GM12878 (cell line): ENCODE measurements at regions not wholly inside any gene's neighbourhood (a gene's known extent, or its start where the extent isn't known, plus 50 kb on each side); places are given as distances from the start of the nearest gene placed in this dataset.

Experiments
- CHD4 ChIP-seq: fragments of 200-600 bp; sonication (generic); IDR thresholded peaks from 2 replicates; pipeline ENCODE4 v1.6.1; 2016; ENCODE audit warnings: mild to moderate bottlenecking
- CTCF ChIP-seq, 3 experiments: IDR thresholded peaks in 2 of 3; conservative IDR thresholded peaks in 1 of 3; 2 replicates each; pipeline ENCODE4 v1.5.1; 2011; ENCODE audit warnings: low read depth in 3 of 3, low read length in 3 of 3, mild to moderate bottlenecking in 3 of 3, control low read depth in 2 of 3, moderate library complexity in 2 of 3, inconsistent platforms in 1 of 3, mixed read lengths in 1 of 3; ENCODE audit not compliant: control insufficient read depth in 2 of 3, insufficient read depth in 1 of 3; ENCODE audit errors: extremely low read depth in 1 of 3
- EP300 ChIP-seq, 2 experiments: fragments of 150-350 bp in 1 of 2; IDR thresholded peaks; 2 replicates each; pipeline ENCODE4 v1.6.1; 2011 to 2012; ENCODE audit warnings: low read depth in 2 of 2, low read length in 2 of 2, borderline replicate concordance in 1 of 2, improper control_type of control experiment in 1 of 2, inconsistent platforms in 1 of 2; ENCODE audit not compliant: control insufficient read depth in 1 of 2
- EZH2 ChIP-seq: IDR thresholded peaks from 2 replicates; pipeline ENCODE4 v1.6.1; 2012; ENCODE audit warnings: low read depth, mild to moderate bottlenecking, control low read depth, inconsistent platforms, low read length, borderline replicate concordance; ENCODE audit not compliant: control insufficient read depth
- HDAC6 ChIP-seq: fragments of 200-600 bp; sonication (generic); IDR thresholded peaks from one replicate; pipeline ENCODE4 v1.8.0; 2017; ENCODE audit warnings: antibody characterized with exemption; ENCODE audit not compliant: unreplicated experiment
- IRF3 ChIP-seq: fragments of 450-650 bp; IDR thresholded peaks from 2 replicates; pipeline ENCODE4 v1.6.1; 2014; ENCODE audit warnings: mild to moderate bottlenecking
- NFIC ChIP-seq: IDR thresholded peaks from 2 replicates; pipeline ENCODE4 v1.6.1; 2012; ENCODE audit warnings: low read depth, mild to moderate bottlenecking, inconsistent platforms, low read length, moderate library complexity
- POLR2A ChIP-seq: IDR thresholded peaks from 2 replicates; pipeline ENCODE4 v1.6.1; 2011; ENCODE audit warnings: low read depth, mild to moderate bottlenecking, low read length
- SP1 ChIP-seq: IDR thresholded peaks from one replicate; pipeline ENCODE4 v1.6.1; 2011; ENCODE audit warnings: low read depth, low read length
- SRF ChIP-seq, 2 experiments: IDR thresholded peaks; 2 replicates each; pipeline ENCODE4 v1.6.1; 2011; ENCODE audit warnings: low read depth in 2 of 2, low read length in 2 of 2, mild to moderate bottlenecking in 1 of 2, moderate library complexity in 1 of 2
- TCF12 ChIP-seq: IDR thresholded peaks from 2 replicates; pipeline ENCODE4 v1.6.1; 2011; ENCODE audit warnings: low read depth, mild to moderate bottlenecking, low read length
- ZNF274 ChIP-seq: IDR thresholded peaks from one replicate; pipeline ENCODE4 v1.8.0; 2011; ENCODE audit not compliant: insufficient read length, insufficient read depth
- ZNF384 ChIP-seq: IDR thresholded peaks from 2 replicates; pipeline ENCODE4 v1.6.1; 2012; ENCODE audit warnings: low read depth, mild to moderate bottlenecking, low read length, improper control_type of control experiment, borderline replicate concordance

- TF ChIP-seq ZNF274 (no peak), TCF12 (no peak), EZH2 (no peak), POLR2A (no peak), CTCF (IDR thresholded peaks at IDR 0.05 in 2 of 3, conservative IDR thresholded peaks at IDR 0.05 in 1 of 3; ENCODE audit: control insufficient read depth in 2 of 3, extremely low read depth in 1 of 3, insufficient read depth in 1 of 3, low read depth in 3 of 3, low read length in 3 of 3) (no peak), EP300 (IDR thresholded peaks at IDR 0.05; ENCODE audit: borderline replicate concordance in 1 of 2, control insufficient read depth in 1 of 2, low read depth in 2 of 2, low read length in 2 of 2) (no peak), ZNF384 (no peak), NFIC (no peak), HDAC6 (no peak), SRF (IDR thresholded peaks at IDR 0.05; ENCODE audit: low read depth in 2 of 2, low read length in 2 of 2) (no peak), CHD4 (no peak), SP1 (no peak), IRF3 (no peak)
Measured at GRCh38 chr11:101786421-101786820, 128.4 kb upstream of the CEP126 start.
